SK-N-SH (cell line): ENCODE measurements at regions not wholly inside any gene's neighbourhood (a gene's known extent, or its start where the extent isn't known, plus 50 kb on each side); places are given as distances from the start of the nearest gene placed in this dataset.

ENCODE experiments used
- CTCF ChIA-PET: fragments of 300-600, 350-600 bp; formaldehyde crosslinking; extraction: SDS; loops from one replicate; lab custom pipeline; 2021; lab: Yijun Ruan, JAX
- POLR2A ChIA-PET: fragments of 350-600 bp; sonication (Branson Sonifier 250); formaldehyde crosslinking; extraction: SDS; loops from one replicate; lab custom pipeline; 2020; ENCODE audit warnings: antibody characterized with exemption, inconsistent platforms; lab: Yijun Ruan, JAX
- DNase-seq: peaks from one replicate; pipeline ENCODE4 v3.0.0; 2012
- H2AFZ ChIP-seq: fragments of 200-600 bp; sonication (generic); 2 replicates; pipeline ENCODE4 v1.8.1; 2016; ENCODE audit warnings: antibody characterized with exemption, mild to moderate bottlenecking, low read depth
- H3F3A ChIP-seq: fragments of 200-600 bp; sonication (generic); replicated peaks from 2 replicates; pipeline ENCODE3; 2016; ENCODE audit warnings: antibody characterized with exemption, mild to moderate bottlenecking; ENCODE audit not compliant: insufficient read depth
- H3K27ac ChIP-seq, 2 experiments: fragments of 200-500 bp in 1 of 2; fragments of 200-600 bp in 1 of 2; sonication (Bioruptor generic) in 1 of 2; sonication (generic), shearing (Covaris generic) in 1 of 2; 2 replicates each; pipeline versions ENCODE4 v1.5.1 to v1.6.1; 2014 to 2016; ENCODE audit warnings: low read depth in 2 of 2, inconsistent platforms in 1 of 2, low read length in 1 of 2, mild to moderate bottlenecking in 1 of 2, mixed read lengths in 1 of 2
- H3K27me3 ChIP-seq: fragments of 200-600 bp; sonication (generic), shearing (Covaris generic); 2 replicates; pipeline ENCODE4 v1.6.1; 2016; ENCODE audit warnings: mixed run types; ENCODE audit not compliant: insufficient read depth
- H3K36me3 ChIP-seq, 2 experiments: fragments of 200-500 bp in 1 of 2; fragments of 200-600 bp in 1 of 2; sonication (Bioruptor generic) in 1 of 2; sonication (generic) in 1 of 2; replicated peaks in 1 of 2; 2 replicates each; pipeline versions ENCODE3 to v1.5.1; 2014 to 2016; ENCODE audit warnings: low read length in 1 of 2, mild to moderate bottlenecking in 1 of 2; ENCODE audit not compliant: insufficient read depth in 2 of 2, control insufficient read depth in 1 of 2
- H3K4me1 ChIP-seq, 2 experiments: fragments of 200-500 bp in 1 of 2; fragments of 200-600 bp in 1 of 2; sonication (Bioruptor generic) in 1 of 2; sonication (generic), shearing (Covaris generic) in 1 of 2; 2 replicates each; pipeline versions ENCODE4 v1.5.1 to v1.6.1; 2014 to 2016; ENCODE audit warnings: low read depth in 1 of 2, low read length in 1 of 2, mixed run types in 1 of 2; ENCODE audit not compliant: insufficient read depth in 2 of 2, control insufficient read depth in 1 of 2
- H3K4me2 ChIP-seq: fragments of 200-600 bp; sonication (generic), shearing (Covaris generic); 2 replicates; pipeline ENCODE4 v1.6.1; 2017; ENCODE audit warnings: mixed run types
- H3K4me3 ChIP-seq, 2 experiments: fragments of 200-500 bp in 1 of 2; fragments of 200-600 bp in 1 of 2; sonication (Bioruptor generic) in 1 of 2; sonication (generic), shearing (Covaris generic) in 1 of 2; 2 replicates each; pipeline versions ENCODE4 v1.5.1 to v1.8.1; 2014 to 2016; ENCODE audit warnings: low read depth in 2 of 2, inconsistent platforms in 1 of 2, low read length in 1 of 2, mild to moderate bottlenecking in 1 of 2, mixed read lengths in 1 of 2, moderate library complexity in 1 of 2
- H3K79me2 ChIP-seq: fragments of 200-600 bp; sonication (generic); 2 replicates; pipeline ENCODE4 v1.8.1; 2017; ENCODE audit warnings: mild to moderate bottlenecking; ENCODE audit not compliant: insufficient read depth
- H3K9ac ChIP-seq: fragments of 200-600 bp; sonication (generic); 2 replicates; pipeline ENCODE4 v1.6.1; 2017; ENCODE audit warnings: mixed run types
- H3K9me2 ChIP-seq: fragments of 200-600 bp; sonication (generic); 2 replicates; pipeline ENCODE4 v1.6.1; 2017; ENCODE audit warnings: mixed run types
- H3K9me3 ChIP-seq: fragments of 200-600 bp; sonication (generic); 2 replicates; pipeline ENCODE4 v1.6.1; 2017; ENCODE audit warnings: mixed run types, mild to moderate bottlenecking, moderate library complexity
- H4K20me1 ChIP-seq: fragments of 200-600 bp; sonication (generic); 2 replicates; pipeline ENCODE4 v1.6.1; 2017; ENCODE audit warnings: mild to moderate bottlenecking, mixed run types; ENCODE audit not compliant: insufficient read depth
- ELF1 ChIP-seq: IDR thresholded peaks from 2 replicates; pipeline ENCODE4 v1.4.0; 2012
- EP300 ChIP-seq, 2 experiments: IDR thresholded peaks; 2 replicates each; pipeline versions ENCODE4 v1.4.0 to v1.6.1; 2012; ENCODE audit warnings: borderline replicate concordance in 1 of 2, low read depth in 1 of 2, low read length in 1 of 2
- EZH2phosphoT487 ChIP-seq: fragments of 200-600 bp; sonication (generic); IDR thresholded peaks from 2 replicates; pipeline ENCODE4 v1.6.1; 2017; ENCODE audit warnings: low read depth, mixed run types, mild to moderate bottlenecking, antibody characterized with exemption, moderate library complexity, borderline replicate concordance
- FOSL2 ChIP-seq: IDR thresholded peaks from 2 replicates; pipeline ENCODE4 v1.4.0; 2012; ENCODE audit warnings: low read depth, mild to moderate bottlenecking, moderate library complexity, borderline replicate concordance
- FOXJ3 ChIP-seq: sonication (generic); formaldehyde crosslinking; IDR thresholded peaks from 2 replicates; pipeline ENCODE4 v1.5.1; 2020; ENCODE audit warnings: mild to moderate bottlenecking, missing genetic modification reagents
- GATA2 ChIP-seq: sonication (generic); formaldehyde crosslinking; IDR thresholded peaks from 2 replicates; pipeline ENCODE4 v1.5.0; 2020; ENCODE audit warnings: mild to moderate bottlenecking, missing genetic modification reagents
- IRF3 ChIP-seq: fragments of 150-350 bp; IDR thresholded peaks from 2 replicates; pipeline ENCODE4 v1.6.1; 2016; ENCODE audit warnings: mild to moderate bottlenecking, low read depth, low read length
- MAX ChIP-seq: IDR thresholded peaks from 2 replicates; pipeline ENCODE4 v1.4.0; 2012; ENCODE audit warnings: low read depth
- MEF2A ChIP-seq: IDR thresholded peaks from 2 replicates; pipeline ENCODE4 v1.4.0; 2012; ENCODE audit warnings: low read depth, borderline replicate concordance
- NRF1 ChIP-seq: IDR thresholded peaks from 2 replicates; pipeline ENCODE4 v1.6.1; 2012; ENCODE audit warnings: low read depth, mild to moderate bottlenecking, low read length
- PBX3 ChIP-seq: IDR thresholded peaks from 2 replicates; pipeline ENCODE4; 2012
- POLR2AphosphoS5 ChIP-seq: IDR thresholded peaks from 2 replicates; pipeline ENCODE4 v1.6.1; 2012; ENCODE audit warnings: low read depth, low read length
- RCOR1 ChIP-seq: fragments of 150-350 bp; IDR thresholded peaks from 2 replicates; pipeline ENCODE4 v1.6.1; 2017; ENCODE audit warnings: antibody characterized with exemption, low read length
- SIN3A ChIP-seq: IDR thresholded peaks from 2 replicates; pipeline ENCODE4 v1.6.1; 2012; ENCODE audit warnings: low read depth, mild to moderate bottlenecking, low read length, moderate library complexity, borderline replicate concordance
- SMC3 ChIP-seq: IDR thresholded peaks from 2 replicates; pipeline ENCODE4 v1.6.1; 2012; ENCODE audit warnings: low read depth, low read length, improper control_type of control experiment
- TEAD4 ChIP-seq: IDR thresholded peaks from 2 replicates; pipeline ENCODE4 v1.4.0; 2012; ENCODE audit warnings: mild to moderate bottlenecking, borderline replicate concordance; ENCODE audit not compliant: insufficient read depth
- USF1 ChIP-seq: IDR thresholded peaks from 2 replicates; pipeline ENCODE4 v1.4.0; 2012; ENCODE audit warnings: low read depth, borderline replicate concordance
- USF2 ChIP-seq: fragments of 150-350 bp; IDR thresholded peaks from 2 replicates; pipeline ENCODE4 v1.6.1; 2017; ENCODE audit warnings: antibody characterized with exemption, low read length, low read depth, borderline replicate concordance
- ZBTB33 ChIP-seq: IDR thresholded peaks from 2 replicates; pipeline ENCODE4 v1.4.0; 2012; ENCODE audit warnings: low read depth, borderline replicate concordance
- WGBS: methylation state at CpG from one replicate; pipeline ENCODE4 v1.1.6; 2017; ENCODE audit warnings: low lambda C conversion rate; 5-methylcytosine and 5-hydroxymethylcytosine counted together

- H3K4me2 ChIP-seq: no peak overlapping the region
- H3K4me1 ChIP-seq: no peaks in the 10 kb centered on the region; a peak in 1 of 4 replicates
- no peaks in the 10 kb centered on the region for H3F3A ChIP-seq
- H3K9me2 ChIP-seq: no peaks in the 10 kb centered on the region
- H3K27ac ChIP-seq: no peak overlapping the region
- H2AFZ ChIP-seq: no peak overlapping the region
- POLR2A ChIA-PET: no interaction called here
- no peaks in the 10 kb centered on the region for H3K79me2 ChIP-seq
- no peaks in the 10 kb centered on the region for H3K27me3 ChIP-seq
- H3K9ac ChIP-seq: no peak overlapping the region
- no peak for TF ChIP-seq EP300 (IDR thresholded peaks at IDR 0.05; ENCODE audit: borderline replicate concordance in 1 of 2, low read depth in 1 of 2, low read length in 1 of 2)
- no peak for TF ChIP-seq ELF1
- TF ChIP-seq MEF2A: no peak
- no peak for TF ChIP-seq FOSL2
- TF ChIP-seq MAX: no peak
- no peak for TF ChIP-seq RCOR1
- TF ChIP-seq ZBTB33: no peak
- H3K4me3 ChIP-seq: no peak overlapping the region
- H3K36me3 ChIP-seq: no peaks in the 10 kb centered on the region
- DNase-seq: no peak
- no peaks in the 10 kb centered on the region for H4K20me1 ChIP-seq
- WGBS: 46% methylated on average over 2 of the region's 2 CpGs
- CTCF ChIA-PET: interaction anchor here (0.6 to 1.3 kb wide), 3 partner anchors 26 to 233 kb away, joined by 3 to 4 read pairs (median 3); no protein-coding TSS in a partner anchor
- H3K9me3 ChIP-seq: no peaks in the 10 kb centered on the region
Observed at GRCh38 chr1:108071601-108072000, 106.6 kb upstream of the VAV3 start.

- Histone ChIP-seq H3K79me2 (no peaks in the 10 kb centered on the region), H3K4me1 (no peaks in the 10 kb centered on the region; a peak in 1 of 4 replicates), H3K36me3 (no peaks in the 10 kb centered on the region), H3F3A (no peaks in the 10 kb centered on the region), H4K20me1 (no peaks in the 10 kb centered on the region), H3K4me2 (no peak overlapping the region), H2AFZ (no peak overlapping the region), H3K4me3 (no peak overlapping the region), H3K9ac (no peak overlapping the region), H3K9me2 (no peaks in the 10 kb centered on the region), H3K27me3 (no peaks in the 10 kb centered on the region), H3K9me3 (no peaks in the 10 kb centered on the region), H3K27ac (no peak overlapping the region)
- POLR2A ChIA-PET: no interaction called here
- 37% methylated on average over 2 of the region's 2 CpGs for WGBS
- CTCF ChIA-PET: interaction anchor here (0.9 to 1.3 kb wide), 2 partner anchors 32 to 232 kb away, joined by 3 to 4 read pairs; no protein-coding TSS in a partner anchor
- no peak for DNase-seq
- TF ChIP-seq FOXJ3 (CRISPR knock-in tag) (no peak), FOSL2 (no peak), MAX (no peak), POLR2AphosphoS5 (no peak), SIN3A (no peak), EZH2phosphoT487 (no peak), GATA2 (no peak), NRF1 (no peak), USF1 (no peak), PBX3 (no peak), IRF3 (no peak), RCOR1 (no peak), TEAD4 (no peak), SMC3 (no peak), USF2 (no peak)
Observed at GRCh38 chr1:108070662-108071061, 105.7 kb upstream of the VAV3 start.
